Fibroblast of pulmonary artery (primary cell): ENCODE measurements at regions not wholly inside any gene's neighbourhood (a gene's known extent, or its start where the extent isn't known, plus 50 kb on each side); places are given as distances from the start of the nearest gene placed in this dataset.

Experiments used
- DNase-seq: peaks from one replicate; pipeline ENCODE4 v3.0.0-alpha.2; 2010; ENCODE audit warnings: low read depth
- H3K4me3 ChIP-seq: replicated peaks from 2 replicates; pipeline ENCODE4 v1.5.1; 2011; ENCODE audit warnings: low read depth, mild to moderate bottlenecking, control low read depth, low read length, moderate library complexity
- TF ChIP-seq, protein P1 (sequence below): IDR thresholded peaks from 2 replicates; pipeline ENCODE4 v1.5.1; 2011; ENCODE audit warnings: mild to moderate bottlenecking, control low read depth, low read length, inconsistent platforms; ENCODE audit errors: missing control alignments

DNA sequence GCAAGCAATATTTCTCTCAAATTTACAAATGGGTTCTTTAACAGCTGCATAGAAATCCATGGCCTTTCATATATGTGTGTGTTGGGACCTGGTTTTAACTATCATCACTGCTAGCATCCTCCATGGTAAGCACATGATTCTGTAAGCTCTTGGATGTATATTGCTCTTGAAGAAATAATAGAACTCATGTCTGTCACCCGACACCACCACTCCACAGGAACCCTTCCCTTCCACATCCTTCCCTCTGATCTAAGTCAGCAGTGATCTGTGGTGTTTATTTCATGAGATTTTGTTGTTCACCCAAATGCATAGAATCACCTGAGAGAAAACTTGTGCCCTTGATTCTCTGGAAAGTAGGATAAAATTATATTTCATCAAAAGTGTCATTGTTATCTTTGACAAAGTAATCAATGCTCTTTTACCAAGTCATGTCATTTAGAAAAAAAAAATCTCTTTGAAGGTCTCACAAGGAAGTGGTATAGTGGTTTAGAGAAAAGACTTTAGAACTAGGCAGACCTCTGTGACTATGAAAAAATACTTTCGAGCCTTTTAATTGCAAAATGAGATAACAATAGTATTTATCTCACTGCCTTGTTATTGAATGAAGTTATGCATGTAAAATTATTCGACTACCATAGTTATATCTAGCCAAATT, 649.8 kb upstream of the SLC35B3 start:
- no peak for DNase-seq
- TF ChIP-seq, protein P1, sequence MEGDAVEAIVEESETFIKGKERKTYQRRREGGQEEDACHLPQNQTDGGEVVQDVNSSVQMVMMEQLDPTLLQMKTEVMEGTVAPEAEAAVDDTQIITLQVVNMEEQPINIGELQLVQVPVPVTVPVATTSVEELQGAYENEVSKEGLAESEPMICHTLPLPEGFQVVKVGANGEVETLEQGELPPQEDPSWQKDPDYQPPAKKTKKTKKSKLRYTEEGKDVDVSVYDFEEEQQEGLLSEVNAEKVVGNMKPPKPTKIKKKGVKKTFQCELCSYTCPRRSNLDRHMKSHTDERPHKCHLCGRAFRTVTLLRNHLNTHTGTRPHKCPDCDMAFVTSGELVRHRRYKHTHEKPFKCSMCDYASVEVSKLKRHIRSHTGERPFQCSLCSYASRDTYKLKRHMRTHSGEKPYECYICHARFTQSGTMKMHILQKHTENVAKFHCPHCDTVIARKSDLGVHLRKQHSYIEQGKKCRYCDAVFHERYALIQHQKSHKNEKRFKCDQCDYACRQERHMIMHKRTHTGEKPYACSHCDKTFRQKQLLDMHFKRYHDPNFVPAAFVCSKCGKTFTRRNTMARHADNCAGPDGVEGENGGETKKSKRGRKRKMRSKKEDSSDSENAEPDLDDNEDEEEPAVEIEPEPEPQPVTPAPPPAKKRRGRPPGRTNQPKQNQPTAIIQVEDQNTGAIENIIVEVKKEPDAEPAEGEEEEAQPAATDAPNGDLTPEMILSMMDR: no peak
- H3K4me3 ChIP-seq: no peak overlapping the region

DNA sequence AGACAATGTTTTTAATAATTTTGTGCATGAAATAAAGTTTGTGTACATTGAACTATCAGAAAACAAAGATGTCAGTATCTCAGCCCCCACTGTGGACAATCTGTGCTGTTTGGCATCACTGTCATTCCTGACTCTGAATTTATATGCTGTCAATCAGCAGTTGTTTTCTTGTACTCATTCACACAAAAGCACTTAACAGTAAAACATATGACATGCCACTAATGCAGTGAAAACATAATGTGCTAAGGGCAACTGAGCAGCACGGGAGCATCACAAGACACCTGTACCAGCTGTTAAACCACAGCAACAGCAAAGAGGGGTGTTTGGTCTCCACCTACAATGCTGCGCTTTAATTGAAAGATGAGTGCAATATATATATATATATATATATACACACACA, 647.8 kb upstream of the SLC35B3 start:
- TF ChIP-seq, protein P1: no peak
- DNase-seq: no peak

GRCh38 chr6:9066726-9067125, 631.4 kb upstream of the SLC35B3 start:
- TF ChIP-seq, protein P1: no peak
- no peak for DNase-seq
- H3K4me3 ChIP-seq: no peak overlapping the region

More for the DNA sequence above, 647.8 kb upstream of the SLC35B3 start:
- no peak overlapping the region for H3K4me3 ChIP-seq

DNA sequence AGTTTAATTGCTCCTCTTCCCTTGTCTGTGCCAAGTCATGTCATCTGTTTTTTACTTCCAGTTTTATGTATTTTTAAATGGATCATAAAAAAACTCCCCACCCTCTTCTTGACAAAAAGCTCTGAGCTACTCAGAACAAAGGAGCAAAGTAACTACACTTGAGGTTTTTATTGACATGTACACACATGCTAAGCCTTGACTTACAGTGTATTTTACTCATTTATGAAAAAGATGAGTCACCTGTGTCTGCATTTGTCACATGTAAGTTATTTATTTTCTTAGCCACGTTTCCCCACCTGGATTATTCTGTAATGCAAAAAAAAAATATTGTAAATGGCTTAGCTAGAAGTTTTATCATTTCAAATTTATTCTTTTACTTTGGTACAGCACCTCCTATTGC, 628.8 kb upstream of the SLC35B3 start:
- DNase-seq: no peak
- TF ChIP-seq, protein P1: no peak
- no peak overlapping the region for H3K4me3 ChIP-seq

DNA sequence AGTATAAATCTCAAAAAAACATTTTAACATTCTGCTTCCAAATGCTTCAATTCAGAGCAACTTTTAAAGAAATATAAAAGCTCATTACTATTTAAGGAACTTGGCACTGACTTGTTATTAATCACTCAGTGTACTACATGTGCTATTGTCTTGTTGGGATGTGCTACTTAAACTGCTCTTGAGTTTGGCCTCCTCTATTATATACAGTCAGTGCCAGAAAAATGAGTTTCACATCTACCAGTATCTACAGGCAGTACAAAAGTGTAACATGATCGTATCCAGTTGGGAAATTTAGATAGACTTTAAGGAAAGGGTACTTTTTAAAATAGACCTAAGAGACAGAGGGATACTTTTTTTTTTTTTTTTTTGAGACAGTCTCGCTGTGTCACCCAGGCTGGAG, 627.3 kb upstream of the SLC35B3 start:
- H3K4me3 ChIP-seq: no peak overlapping the region
- TF ChIP-seq, protein P1: no peak
- DNase-seq: no peak

GRCh38 chr6:9057937-9058336, 622.6 kb upstream of the SLC35B3 start:
- no peak for DNase-seq
- no peak overlapping the region for H3K4me3 ChIP-seq
- TF ChIP-seq, protein P1: no peak

GRCh38 chr6:9056556-9056955, 621.2 kb upstream of the SLC35B3 start:
- H3K4me3 ChIP-seq: no peak overlapping the region
- no peak for DNase-seq
- TF ChIP-seq, protein P1: no peak
